C1 segment of cervical spinal cord (tissue), 14 donors: ENCODE measurements at regions not wholly inside any gene's neighbourhood (a gene's known extent, or its start where the extent isn't known, plus 50 kb on each side); places are given as distances from the start of the nearest gene placed in this dataset.
"Not testable (repeated sequence)": the region's sequence is repeated elsewhere in the genome, so short reads cannot be mapped to it uniquely, and the experiment has no call there.

Experiments used
- DNase-seq, 14 donors: peaks; one replicate each; lab custom pipeline; 2025; lab: John Stamatoyannopoulos, UW

- DNase-seq = no peak
These were observed 112.7 kb downstream of the GJA1 start for GRCh38 chr6:121548131-121548530.

- DNase-seq = no peak
These were observed 114.3 kb downstream of the GJA1 start for GRCh38 chr6:121549736-121550135.

- no peak for DNase-seq
These were observed 115.1 kb downstream of the GJA1 start for GRCh38 chr6:121550491-121551010.

GRCh38 chr6:121555201-121555600, 119.8 kb downstream of the GJA1 start:
- DNase-seq = no peak

GRCh38 chr6:121556149-121556548, 120.7 kb downstream of the GJA1 start:
- DNase-seq = not testable (repeated sequence)

- DNase-seq = no peak
These were observed 121.9 kb downstream of the GJA1 start for GRCh38 chr6:121557146-121557940.

GRCh38 chr6:121559611-121560269, 124.3 kb downstream of the GJA1 start:
- DNase-seq = no peak

GRCh38 chr6:121560476-121560875, 125.0 kb downstream of the GJA1 start:
- no peak for DNase-seq

GRCh38 chr6:121563286-121563685, 127.8 kb downstream of the GJA1 start:
- no peak for DNase-seq

GRCh38 chr6:121564529-121564928, 129.1 kb downstream of the GJA1 start:
- not testable (repeated sequence) for DNase-seq

- DNase-seq = no peak
These were observed 136.0 kb downstream of the GJA1 start for GRCh38 chr6:121571455-121571854.

GRCh38 chr6:121573481-121573880, 138.0 kb downstream of the GJA1 start:
- no peak for DNase-seq

- no peak for DNase-seq
These were observed 142.8 kb downstream of the GJA1 start for GRCh38 chr6:121578216-121578615.

- DNase-seq = no peak
These were observed 144.0 kb downstream of the GJA1 start for GRCh38 chr6:121579478-121579877.

- no peak for DNase-seq
These were observed 145.9 kb downstream of the GJA1 start for GRCh38 chr6:121581327-121581726.

GRCh38 chr6:121582262-121582661, 146.8 kb downstream of the GJA1 start:
- no peak for DNase-seq

GRCh38 chr6:121584586-121585369, 149.3 kb downstream of the GJA1 start:
- no peak for DNase-seq

GRCh38 chr6:121590438-121590837, 155.0 kb downstream of the GJA1 start:
- DNase-seq = no peak

- no peak for DNase-seq
These were observed 155.5 kb downstream of the GJA1 start for GRCh38 chr6:121590916-121591315.

GRCh38 chr6:121592261-121592935, 157.0 kb downstream of the GJA1 start:
- no peak for DNase-seq

GRCh38 chr6:121593011-121593641, 157.7 kb downstream of the GJA1 start:
- peak in 1 of 14 donors; percentile 6 for DNase-seq
